Spleen (tissue), 7 donors: ENCODE measurements at regions not wholly inside any gene's neighbourhood (a gene's known extent, or its start where the extent isn't known, plus 50 kb on each side); places are given as distances from the start of the nearest gene placed in this dataset.

Source experiments
- POLR2A ChIP-seq, 3 donors: fragments of 450-650 bp; IDR thresholded peaks; one replicate each; pipeline ENCODE4 v1.5.1; 2017; ENCODE audit warnings: antibody characterized with exemption in 3 of 3, mild to moderate bottlenecking in 1 of 3
- POLR2AphosphoS5 ChIP-seq, 3 donors: sonication (generic); formaldehyde crosslinking; IDR thresholded peaks; one replicate each; pipeline ENCODE4 v1.5.1; 2017; ENCODE audit warnings: antibody characterized with exemption in 3 of 3
- TF ChIP-seq, protein P1 (sequence below), 11 experiments: fragments of 200-600 bp in 7 of 11; fragments of 450-650 bp in 4 of 11; sonication (generic) in 4 of 11; IDR thresholded peaks in 8 of 11; conservative IDR thresholded peaks in 3 of 11; 1 replicate in 7 of 11; 2 replicates in 4 of 11; pipeline versions ENCODE4 v1.4.0 to v1.8.0; 2016 to 2021; ENCODE audit warnings: antibody characterized with exemption in 11 of 11, inconsistent platforms in 4 of 11, mild to moderate bottlenecking in 1 of 11
- donor health status: DM: no; HTN: no; CAD: no; lungs with moderate emphysema.
- donor health status: DM: no; HTN: no; CAD: no.
- donor health status: DM: no; HTN: no; CAD: no.

DNA sequence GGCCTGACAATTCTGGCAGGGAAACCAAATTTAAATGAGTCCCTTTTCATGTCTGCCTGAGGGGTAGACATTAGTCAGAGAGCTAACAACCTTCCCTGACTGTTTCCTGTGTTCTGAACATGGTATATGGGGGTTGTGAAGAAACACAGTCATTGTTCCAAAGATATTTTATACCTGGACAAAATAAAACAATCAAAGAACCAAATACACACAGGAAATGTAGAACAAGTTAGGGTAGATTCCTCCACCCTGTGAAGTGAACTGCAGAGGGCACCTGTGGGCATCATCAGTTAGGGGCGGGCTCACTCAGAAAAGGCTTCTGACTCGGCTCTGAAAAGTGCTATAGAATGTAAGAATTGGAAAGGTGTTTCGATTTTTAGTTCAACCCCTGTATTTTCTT lies 231.9 kb upstream of the CADM1 start:
- TF ChIP-seq, protein P1, sequence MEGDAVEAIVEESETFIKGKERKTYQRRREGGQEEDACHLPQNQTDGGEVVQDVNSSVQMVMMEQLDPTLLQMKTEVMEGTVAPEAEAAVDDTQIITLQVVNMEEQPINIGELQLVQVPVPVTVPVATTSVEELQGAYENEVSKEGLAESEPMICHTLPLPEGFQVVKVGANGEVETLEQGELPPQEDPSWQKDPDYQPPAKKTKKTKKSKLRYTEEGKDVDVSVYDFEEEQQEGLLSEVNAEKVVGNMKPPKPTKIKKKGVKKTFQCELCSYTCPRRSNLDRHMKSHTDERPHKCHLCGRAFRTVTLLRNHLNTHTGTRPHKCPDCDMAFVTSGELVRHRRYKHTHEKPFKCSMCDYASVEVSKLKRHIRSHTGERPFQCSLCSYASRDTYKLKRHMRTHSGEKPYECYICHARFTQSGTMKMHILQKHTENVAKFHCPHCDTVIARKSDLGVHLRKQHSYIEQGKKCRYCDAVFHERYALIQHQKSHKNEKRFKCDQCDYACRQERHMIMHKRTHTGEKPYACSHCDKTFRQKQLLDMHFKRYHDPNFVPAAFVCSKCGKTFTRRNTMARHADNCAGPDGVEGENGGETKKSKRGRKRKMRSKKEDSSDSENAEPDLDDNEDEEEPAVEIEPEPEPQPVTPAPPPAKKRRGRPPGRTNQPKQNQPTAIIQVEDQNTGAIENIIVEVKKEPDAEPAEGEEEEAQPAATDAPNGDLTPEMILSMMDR (IDR thresholded peaks at IDR 0.05 in 8 of 11, conservative IDR thresholded peaks at IDR 0.05 in 3 of 11): no peak
- TF ChIP-seq POLR2A (IDR thresholded peaks at IDR 0.05): no peak
- TF ChIP-seq POLR2AphosphoS5 (IDR thresholded peaks at IDR 0.05): no peak
